ENCODE measurements at regions not wholly inside any gene's neighbourhood (a gene's known extent, or its start where the extent isn't known, plus 50 kb on each side); places are given as distances from the start of the nearest gene placed in this dataset.

- TF ChIP-seq SUZ12 (IDR thresholded peaks at IDR 0.05; ENCODE audit: extremely low read depth, insufficient read depth, insufficient read length) (no peak), YY1 (IDR thresholded peaks at IDR 0.05; ENCODE audit: insufficient read depth, insufficient read length) (no peak)
Observed at GRCh38 chr1:73056826-73057225, 774.5 kb upstream of the NEGR1 start.

All from NT2/D1 (cell line).